Keratinocyte (primary cell): ENCODE measurements at regions not wholly inside any gene's neighbourhood (a gene's known extent, or its start where the extent isn't known, plus 50 kb on each side); places are given as distances from the start of the nearest gene placed in this dataset.

Experiments
- DNase-seq: peaks from one replicate; pipeline ENCODE4 v3.0.0-alpha.2; 2011; ENCODE audit warnings: low read depth, missing footprints, low spot score
- FAIRE-seq: peaks from 2 replicates; lab custom pipeline; 2011; peaks lifted over from hg19 to GRCh38; lab: Jason Lieb, UNC
- H2AFZ ChIP-seq: 2 replicates; pipeline ENCODE4 v1.6.0; 2012; ENCODE audit warnings: low read length, control low read depth, inconsistent platforms; ENCODE audit not compliant: control insufficient read depth
- H3K27ac ChIP-seq: 2 replicates; pipeline ENCODE4 v1.5.1; 2011; ENCODE audit warnings: low read length; ENCODE audit not compliant: control insufficient read depth, insufficient read depth
- H3K27me3 ChIP-seq: 3 replicates; pipeline ENCODE4 v1.6.0; 2011; ENCODE audit warnings: low read length; ENCODE audit not compliant: control insufficient read depth, insufficient read depth; ENCODE audit errors: extremely low read depth
- H3K36me3 ChIP-seq, 2 experiments: 2 replicates in 1 of 2; 3 replicates in 1 of 2; pipeline ENCODE4 v1.5.1; 2011; ENCODE audit warnings: low read length in 2 of 2, mild to moderate bottlenecking in 1 of 2; ENCODE audit not compliant: control insufficient read depth in 2 of 2, insufficient read depth in 2 of 2; ENCODE audit errors: extremely low read depth in 1 of 2
- H3K4me1 ChIP-seq: 3 replicates; pipeline ENCODE4 v1.5.1; 2011; ENCODE audit warnings: low read length; ENCODE audit not compliant: control insufficient read depth, insufficient read depth; ENCODE audit errors: extremely low read depth
- H3K4me2 ChIP-seq: 3 replicates; pipeline ENCODE4 v1.6.0; 2011; ENCODE audit warnings: low read depth, low read length; ENCODE audit not compliant: control insufficient read depth, insufficient read depth; ENCODE audit errors: extremely low read depth
- H3K4me3 ChIP-seq, 3 experiments: fragments of 200-600 bp in 1 of 3; sonication (generic) in 1 of 3; 2 replicates in 2 of 3; 3 replicates in 1 of 3; pipeline ENCODE4 v1.5.1; 2011 to 2016; ENCODE audit warnings: low read length in 3 of 3, mild to moderate bottlenecking in 3 of 3, control low read depth in 2 of 3, inconsistent platforms in 1 of 3, low read depth in 1 of 3, mixed read lengths in 1 of 3, mixed run types in 1 of 3, moderate library complexity in 1 of 3; ENCODE audit not compliant: control insufficient read depth in 2 of 3, insufficient read depth in 2 of 3; ENCODE audit errors: extremely low read depth in 1 of 3
- H3K79me2 ChIP-seq: 2 replicates; pipeline ENCODE4 v1.6.0; 2012; ENCODE audit warnings: low read length; ENCODE audit not compliant: control insufficient read depth, insufficient read depth
- H3K9ac ChIP-seq: 3 replicates; pipeline ENCODE4 v1.6.0; 2011; ENCODE audit warnings: low read length; ENCODE audit not compliant: control insufficient read depth, insufficient read depth; ENCODE audit errors: extremely low read depth
- H3K9me1 ChIP-seq: 3 replicates; pipeline ENCODE4 v1.6.0; 2011; ENCODE audit warnings: low read length; ENCODE audit not compliant: control insufficient read depth, insufficient read depth; ENCODE audit errors: extremely low read depth
- H3K9me3 ChIP-seq: 2 replicates; pipeline ENCODE4 v1.5.1; 2012; ENCODE audit warnings: low read depth, low read length; ENCODE audit not compliant: control insufficient read depth
- H4K20me1 ChIP-seq: 3 replicates; pipeline ENCODE4 v1.6.0; 2011; ENCODE audit warnings: low read length; ENCODE audit not compliant: control insufficient read depth, insufficient read depth; ENCODE audit errors: extremely low read depth
- CTCF ChIP-seq, 3 experiments: IDR thresholded peaks in 1 of 3; conservative IDR thresholded peaks in 1 of 3; optimal IDR thresholded peaks in 1 of 3; 2 replicates in 2 of 3; 3 replicates in 1 of 3; pipeline versions ENCODE3 to v1.5.1; 2011; ENCODE audit warnings: low read length in 3 of 3, mild to moderate bottlenecking in 3 of 3, moderate library complexity in 2 of 3, control low read depth in 1 of 3, inconsistent platforms in 1 of 3; ENCODE audit not compliant: insufficient read depth in 2 of 3; ENCODE audit errors: extremely low read depth in 1 of 3
- EZH2 ChIP-seq: IDR thresholded peaks from one replicate; pipeline ENCODE4 v1.6.1; 2012; ENCODE audit warnings: inconsistent platforms, mild to moderate bottlenecking, low read length, moderate library complexity
- dilution Hi-C: fragments of 300-500 bp; cut with MboI; formaldehyde crosslinking; loops from one replicate; pipeline ENCODE4 v1.7.0; 2020; ENCODE audit warnings: low sequenced_read_pairs; ENCODE audit not compliant: extremely low pct_ligation_motif_present

DNA sequence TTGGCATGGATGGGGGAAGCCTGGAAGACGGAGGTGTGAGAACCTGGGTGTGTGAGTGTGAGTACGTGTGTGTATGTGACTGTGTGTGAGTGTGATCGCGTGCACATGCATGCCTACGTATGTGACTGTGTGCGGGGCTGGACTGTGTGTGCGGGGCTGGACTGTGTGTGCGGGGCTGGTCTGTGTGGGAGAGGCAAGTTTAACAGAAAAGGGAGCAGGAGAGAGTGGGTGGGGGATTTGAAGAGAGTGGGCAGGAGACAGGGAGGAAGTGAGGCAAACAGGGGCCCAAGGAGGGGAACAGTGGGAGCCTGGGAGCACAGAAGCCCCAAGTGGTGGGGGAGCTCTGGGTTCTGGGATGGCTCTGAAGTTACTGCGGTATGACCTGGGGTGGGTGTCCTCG, 103.7 kb upstream of the LHX5 start:
- Histone ChIP-seq H3K36me3 (no peaks in the 10 kb centered on the region), H3K4me2 (no peak overlapping the region), H3K79me2 (no peaks in the 10 kb centered on the region), H3K9me3 (no peaks in the 10 kb centered on the region), H3K4me3 (no peak overlapping the region), H3K27me3 (no peaks in the 10 kb centered on the region), H2AFZ (no peak overlapping the region), H3K27ac (no peak overlapping the region), H3K9me1 (no peaks in the 10 kb centered on the region), H4K20me1 (no peaks in the 10 kb centered on the region), H3K9ac (no peak overlapping the region), H3K4me1 (no peaks in the 10 kb centered on the region)
- FAIRE-seq (no peak), DNase-seq (no peak)
- dilution Hi-C loops = no loop called here
- no peak for TF ChIP-seq EZH2

GRCh38 chr12:113573148-113573547, 101.5 kb upstream of the LHX5 start:
- no peak for DNase-seq
- H3K27ac ChIP-seq = no peak overlapping the region
- no peaks in the 10 kb centered on the region for H3K9me1 ChIP-seq
- no peak for FAIRE-seq
- no peak overlapping the region for H3K9ac ChIP-seq
- H3K4me3 ChIP-seq = no peak overlapping the region
- no peaks in the 10 kb centered on the region for H3K9me3 ChIP-seq
- H3K4me1 ChIP-seq = no peaks in the 10 kb centered on the region
- dilution Hi-C loops = no loop called here
- no peaks in the 10 kb centered on the region for H4K20me1 ChIP-seq
- H3K79me2 ChIP-seq = no peaks in the 10 kb centered on the region
- no peak overlapping the region for H3K4me2 ChIP-seq
- TF ChIP-seq CTCF (optimal IDR thresholded peaks at IDR 0.05 in 1 of 3, IDR thresholded peaks at IDR 0.05 in 1 of 3, conservative IDR thresholded peaks at IDR 0.05 in 1 of 3; ENCODE audit: extremely low read depth in 1 of 3, insufficient read depth in 2 of 3, low read length in 3 of 3) (no peak), EZH2 (no peak)
- H3K36me3 ChIP-seq = no peaks in the 10 kb centered on the region
- no peaks in the 10 kb centered on the region for H3K27me3 ChIP-seq
- H2AFZ ChIP-seq = no peak overlapping the region

DNA sequence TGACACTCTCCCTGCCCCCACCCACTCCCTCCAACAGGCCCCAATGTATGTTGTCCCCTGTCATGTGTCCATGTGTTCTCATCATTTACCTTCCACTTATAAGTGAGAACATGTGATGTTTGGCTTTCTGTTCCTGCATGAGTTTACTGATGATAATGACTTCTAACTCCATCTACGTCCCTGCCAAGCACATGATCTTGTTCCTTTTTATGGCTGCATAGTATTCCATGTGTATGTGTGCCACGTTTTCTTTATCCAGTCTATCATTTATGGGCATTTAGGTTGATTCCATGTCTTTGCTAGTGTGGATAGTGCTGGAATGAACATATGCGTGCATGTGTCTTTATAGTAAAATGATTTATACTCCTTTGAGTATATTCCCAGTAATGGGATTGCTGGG, 100.0 kb upstream of the LHX5 start:
- H3K36me3 ChIP-seq = no peaks in the 10 kb centered on the region
- DNase-seq (no peak), FAIRE-seq (no peak)
- no peak for TF ChIP-seq EZH2
- TF ChIP-seq CTCF (optimal IDR thresholded peaks at IDR 0.05 in 1 of 3, IDR thresholded peaks at IDR 0.05 in 1 of 3, conservative IDR thresholded peaks at IDR 0.05 in 1 of 3; ENCODE audit: extremely low read depth in 1 of 3, insufficient read depth in 2 of 3, low read length in 3 of 3) = no peak
- dilution Hi-C loops = no loop called here
- no peaks in the 10 kb centered on the region for H3K27me3 ChIP-seq
- no peak overlapping the region for H3K4me2 ChIP-seq
- no peaks in the 10 kb centered on the region for H3K9me1 ChIP-seq
- no peaks in the 10 kb centered on the region for H3K79me2 ChIP-seq
- no peaks in the 10 kb centered on the region for H4K20me1 ChIP-seq
- no peak overlapping the region for H2AFZ ChIP-seq
- H3K9me3 ChIP-seq = no peaks in the 10 kb centered on the region
- H3K27ac ChIP-seq = no peak overlapping the region
- no peak overlapping the region for H3K9ac ChIP-seq
- H3K4me1 ChIP-seq = no peaks in the 10 kb centered on the region
- no peak overlapping the region for H3K4me3 ChIP-seq
